ENCODE measurements at regions not wholly inside any gene's neighbourhood (a gene's known extent, or its start where the extent isn't known, plus 50 kb on each side); places are given as distances from the start of the nearest gene placed in this dataset.
"Not testable (repeated sequence)": the region's sequence is repeated elsewhere in the genome, so short reads cannot be mapped to it uniquely, and the experiment has no call there.

DNA sequence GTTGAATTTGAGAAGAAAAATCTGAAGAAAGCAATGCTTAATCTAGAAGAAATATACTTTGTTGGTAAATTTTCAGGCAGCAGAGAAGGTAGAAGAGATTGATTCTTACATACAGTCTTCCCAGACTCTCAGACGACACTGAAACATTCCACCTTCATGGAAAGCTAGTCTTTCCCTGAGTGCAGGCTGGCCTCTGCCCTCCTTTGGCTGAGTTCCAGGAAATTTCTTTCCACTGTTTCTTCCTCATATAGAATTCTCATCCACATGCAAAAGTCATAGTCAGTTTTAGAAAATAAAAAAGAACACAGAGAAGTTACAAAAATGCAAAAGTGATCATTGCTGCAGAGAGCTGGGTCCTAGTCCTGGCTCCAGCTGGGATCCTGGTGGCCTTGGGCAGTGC lies 142.5 kb upstream of the PRR23C start:
- no peaks in the 10 kb centered on the region for H3K4me1 ChIP-seq (ENCODE audit: insufficient read depth, low read length)

GRCh38 chr3:139187648-139188047 lies 143.0 kb upstream of the PRR23C start:
- Histone ChIP-seq H3K4me1 (ENCODE audit: insufficient read depth, low read length) (no peaks in the 10 kb centered on the region), H3K36me3 (ENCODE audit: low read depth, low read length) (no peaks in the 10 kb centered on the region), H3K79me2 (ENCODE audit: low read length) (no peaks in the 10 kb centered on the region), H3K4me3 (ENCODE audit: low read length) (no peak overlapping the region), H3K27ac (ENCODE audit: low read length) (no peak overlapping the region), H2AFZ (ENCODE audit: low read length) (no peak overlapping the region), H4K20me1 (ENCODE audit: low read length) (no peaks in the 10 kb centered on the region), H3K4me2 (ENCODE audit: low read length) (no peak overlapping the region), H3F3A (ENCODE audit: low read length, unreplicated experiment) (no peaks in the 10 kb centered on the region), H3K9ac (ENCODE audit: low read length) (no peak overlapping the region), H3K9me2 (replicated peaks; ENCODE audit: low read length) (no peaks in the 10 kb centered on the region), H3K27me3 (ENCODE audit: low read length) (no peaks in the 10 kb centered on the region), H3K9me3 (ENCODE audit: low read length) (no peaks in the 10 kb centered on the region)
- intact Hi-C loops (cut with micrococcal nuclease), result no loop called here
- TF ChIP-seq EZH2 (IDR thresholded peaks at IDR 0.05; ENCODE audit: low read length, unreplicated experiment), result no peak
- CTCF ChIA-PET, result no interaction called here
- ATAC-seq (no peak), DNase-seq (no peak)
- POLR2A ChIA-PET (ENCODE audit: unreplicated experiment), result no interaction called here
- BruUV-seq (replicated peaks), result no TSS peak

More for the DNA sequence above, 142.5 kb upstream of the PRR23C start:
- H4K20me1 ChIP-seq (ENCODE audit: low read length), result no peaks in the 10 kb centered on the region
- no peak for DNase-seq
- H3K9me2 ChIP-seq (replicated peaks; ENCODE audit: low read length), result no peaks in the 10 kb centered on the region
- intact Hi-C loops (cut with micrococcal nuclease), result no loop called here
- no peak for ATAC-seq
- no peak overlapping the region for H3K27ac ChIP-seq (ENCODE audit: low read length)
- no peak overlapping the region for H3K4me3 ChIP-seq (ENCODE audit: low read length)
- ChIA-PET CTCF (no interaction called here), POLR2A (ENCODE audit: unreplicated experiment) (no interaction called here)
- H3K79me2 ChIP-seq (ENCODE audit: low read length), result no peaks in the 10 kb centered on the region
- H3K27me3 ChIP-seq (ENCODE audit: low read length), result no peaks in the 10 kb centered on the region
- no peak overlapping the region for H3K4me2 ChIP-seq (ENCODE audit: low read length)
- no peaks in the 10 kb centered on the region for H3K36me3 ChIP-seq (ENCODE audit: low read depth, low read length)
- no TSS peak for BruUV-seq (replicated peaks)
- H2AFZ ChIP-seq (ENCODE audit: low read length), result no peak overlapping the region
- H3K9ac ChIP-seq (ENCODE audit: low read length), result no peak overlapping the region
- H3K9me3 ChIP-seq (ENCODE audit: low read length), result no peaks in the 10 kb centered on the region
- H3F3A ChIP-seq (ENCODE audit: low read length, unreplicated experiment), result no peaks in the 10 kb centered on the region
- TF ChIP-seq EZH2phosphoT487 (IDR thresholded peaks at IDR 0.05; ENCODE audit: borderline replicate concordance, low read length) (no peak), CTCF (conservative IDR thresholded peaks at IDR 0.05; ENCODE audit: low read depth, low read length) (no peak), EZH2 (IDR thresholded peaks at IDR 0.05; ENCODE audit: low read length, unreplicated experiment) (no peak)

DNA sequence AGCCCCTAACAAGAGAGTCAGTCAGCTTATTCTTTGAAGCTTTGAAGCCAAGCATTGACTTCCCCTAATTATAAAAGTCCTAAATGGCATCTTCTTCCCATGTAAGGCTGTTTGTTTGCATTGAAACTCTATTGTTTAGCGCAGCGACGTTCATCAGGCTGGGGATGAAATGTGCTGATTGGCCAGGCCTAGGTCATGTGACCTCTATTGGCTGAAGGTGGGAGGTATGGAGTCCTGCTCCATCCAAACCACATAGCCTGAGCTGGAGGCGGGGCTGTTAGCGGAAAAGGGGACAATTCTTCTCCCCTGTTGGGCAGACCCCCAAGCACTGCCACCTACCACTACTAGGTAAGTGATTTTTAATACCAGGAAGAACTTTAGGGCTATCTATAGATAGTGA lies 145.3 kb upstream of the PRR23C start:
- Histone ChIP-seq H3K4me3 (ENCODE audit: low read length) (no peak overlapping the region), H3K4me2 (ENCODE audit: low read length) (no peak overlapping the region), H2AFZ (ENCODE audit: low read length) (no peak overlapping the region), H3K27me3 (ENCODE audit: low read length) (no peaks in the 10 kb centered on the region), H3K36me3 (ENCODE audit: low read depth, low read length) (no peaks in the 10 kb centered on the region), H3K9me2 (replicated peaks; ENCODE audit: low read length) (no peaks in the 10 kb centered on the region), H3K4me1 (ENCODE audit: insufficient read depth, low read length) (no peaks in the 10 kb centered on the region), H4K20me1 (ENCODE audit: low read length) (no peaks in the 10 kb centered on the region), H3K9me3 (ENCODE audit: low read length) (no peaks in the 10 kb centered on the region), H3F3A (ENCODE audit: low read length, unreplicated experiment) (no peaks in the 10 kb centered on the region), H3K27ac (ENCODE audit: low read length) (no peak overlapping the region), H3K9ac (ENCODE audit: low read length) (no peak overlapping the region), H3K79me2 (ENCODE audit: low read length) (no peaks in the 10 kb centered on the region)
- no TSS peak for BruUV-seq (replicated peaks)
- intact Hi-C loops (cut with micrococcal nuclease), result no loop called here
- POLR2A ChIA-PET (ENCODE audit: unreplicated experiment), result no interaction called here
- no peak for TF ChIP-seq EZH2phosphoT487 (IDR thresholded peaks at IDR 0.05; ENCODE audit: borderline replicate concordance, low read length)
- no peak for TF ChIP-seq CTCF (conservative IDR thresholded peaks at IDR 0.05; ENCODE audit: low read depth, low read length)
- no peak for TF ChIP-seq EZH2 (IDR thresholded peaks at IDR 0.05; ENCODE audit: low read length, unreplicated experiment)
- no peak for DNase-seq
- CTCF ChIA-PET, result no interaction called here
- ATAC-seq, result no peak

- ATAC-seq; CTCF ChIA-PET; H3K79me2 ChIP-seq (ENCODE audit: low read length); BruUV-seq (replicated peaks); H2AFZ ChIP-seq (ENCODE audit: low read length); H3K4me1 ChIP-seq (ENCODE audit: insufficient read depth, low read length); H3F3A ChIP-seq (ENCODE audit: low read length, unreplicated experiment); H3K4me2 ChIP-seq (ENCODE audit: low read length); intact Hi-C loops (cut with micrococcal nuclease); H3K36me3 ChIP-seq (ENCODE audit: low read depth, low read length); H3K4me3 ChIP-seq (ENCODE audit: low read length); H4K20me1 ChIP-seq (ENCODE audit: low read length); H3K27ac ChIP-seq (ENCODE audit: low read length); H3K9me3 ChIP-seq (ENCODE audit: low read length); POLR2A ChIA-PET (ENCODE audit: unreplicated experiment); H3K9ac ChIP-seq (ENCODE audit: low read length); DNase-seq; H3K27me3 ChIP-seq (ENCODE audit: low read length); H3K9me2 ChIP-seq (replicated peaks; ENCODE audit: low read length): not testable (repeated sequence)
These were observed 149.4 kb upstream of the MRPS22 start for GRCh38 chr3:139194421-139194820.

DNA sequence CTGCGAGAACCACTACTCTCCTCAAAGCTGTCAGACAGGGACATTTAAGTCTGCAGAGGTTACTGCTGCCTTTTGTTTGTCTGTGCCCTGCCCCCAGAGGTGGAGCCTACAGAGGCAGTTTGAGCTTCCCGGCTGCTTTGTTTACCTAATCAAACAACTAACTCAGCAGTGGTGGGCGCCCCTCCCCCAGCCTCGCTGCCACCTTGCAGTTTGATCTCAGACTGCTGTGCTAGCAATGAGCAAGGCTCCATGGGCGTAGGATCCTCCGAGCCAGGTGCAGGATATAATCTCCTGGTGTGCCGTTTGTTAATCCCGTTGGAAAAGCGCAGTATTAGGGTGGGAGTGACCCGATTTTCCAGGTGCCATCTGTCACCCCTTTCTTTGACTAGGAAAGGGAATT lies 147.7 kb upstream of the MRPS22 start:
- H3K4me2 ChIP-seq (ENCODE audit: low read length); H3K4me3 ChIP-seq (ENCODE audit: low read length); CTCF ChIA-PET; DNase-seq; H3K4me1 ChIP-seq (ENCODE audit: insufficient read depth, low read length); ATAC-seq; H3K27ac ChIP-seq (ENCODE audit: low read length); H4K20me1 ChIP-seq (ENCODE audit: low read length); POLR2A ChIA-PET (ENCODE audit: unreplicated experiment); intact Hi-C loops (cut with micrococcal nuclease); H3K9ac ChIP-seq (ENCODE audit: low read length); H2AFZ ChIP-seq (ENCODE audit: low read length); H3F3A ChIP-seq (ENCODE audit: low read length, unreplicated experiment); H3K9me3 ChIP-seq (ENCODE audit: low read length); H3K79me2 ChIP-seq (ENCODE audit: low read length); H3K27me3 ChIP-seq (ENCODE audit: low read length); BruUV-seq (replicated peaks); H3K9me2 ChIP-seq (replicated peaks; ENCODE audit: low read length); H3K36me3 ChIP-seq (ENCODE audit: low read depth, low read length): not testable (repeated sequence)
